Erythroblast (primary cell): ENCODE measurements at regions not wholly inside any gene's neighbourhood (a gene's known extent, or its start where the extent isn't known, plus 50 kb on each side); places are given as distances from the start of the nearest gene placed in this dataset.

ENCODE experiments used
- GATA1 ChIP-seq: IDR thresholded peaks from 2 replicates; pipeline ENCODE4 v1.6.1; 2011; ENCODE audit warnings: low read depth, mild to moderate bottlenecking, control low read depth, low read length, moderate library complexity
- POLR2A ChIP-seq: IDR thresholded peaks from 2 replicates; pipeline ENCODE4 v1.6.1; 2011; ENCODE audit warnings: mild to moderate bottlenecking, low read length

- no peak for TF ChIP-seq POLR2A
- no peak for TF ChIP-seq GATA1
Observed at GRCh38 chr1:82704966-82705365, 904.2 kb downstream of the ADGRL2 start.
